NCI-H524 treated with DMSO at 0.1 percent for 48 hours (cell line): ENCODE measurements at regions not wholly inside any gene's neighbourhood (a gene's known extent, or its start where the extent isn't known, plus 50 kb on each side); places are given as distances from the start of the nearest gene placed in this dataset.

Experiments used
- DNase-seq: peaks from one replicate; lab custom pipeline; 2025; lab: John Stamatoyannopoulos, UW

- DNase-seq = no peak
Observed at GRCh38 chr1:172952516-172952915, 98.2 kb downstream of the TNFSF18 start.

DNA sequence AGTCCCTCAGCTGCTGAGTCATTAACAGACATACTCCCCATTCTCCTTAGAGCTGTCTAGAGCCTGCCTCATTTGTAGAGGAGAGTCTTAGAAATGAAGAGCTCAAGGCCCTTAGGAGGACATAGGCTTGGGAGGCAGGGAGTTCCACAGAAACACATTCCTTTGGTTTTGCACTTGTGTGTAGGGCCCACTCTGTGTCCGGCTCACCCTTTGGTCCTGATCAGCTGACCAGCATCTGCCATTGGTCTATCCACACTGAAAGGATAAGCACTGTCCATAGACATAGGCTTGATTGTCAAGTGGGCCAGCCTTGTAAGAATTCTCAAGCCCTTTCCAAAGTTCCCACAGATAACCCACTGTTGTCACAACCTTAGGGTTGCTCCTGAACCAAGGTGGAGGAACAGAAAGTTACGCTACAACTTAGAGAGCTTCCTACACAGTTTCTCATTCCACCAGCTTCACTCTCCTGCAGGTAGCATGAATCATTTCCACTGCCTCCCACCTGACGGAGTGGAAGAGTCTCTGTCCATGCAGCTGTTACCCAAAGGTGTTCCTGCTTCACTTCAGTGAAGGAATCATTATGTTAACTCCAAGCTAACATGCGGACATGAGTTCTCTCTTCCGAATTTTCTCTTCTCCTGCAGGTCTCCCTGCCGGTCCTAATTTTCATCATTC, 96.1 kb downstream of the TNFSF18 start:
- DNase-seq = no peak

- DNase-seq = no peak
Observed at GRCh38 chr1:172955161-172955815, 95.5 kb downstream of the TNFSF18 start.

DNA sequence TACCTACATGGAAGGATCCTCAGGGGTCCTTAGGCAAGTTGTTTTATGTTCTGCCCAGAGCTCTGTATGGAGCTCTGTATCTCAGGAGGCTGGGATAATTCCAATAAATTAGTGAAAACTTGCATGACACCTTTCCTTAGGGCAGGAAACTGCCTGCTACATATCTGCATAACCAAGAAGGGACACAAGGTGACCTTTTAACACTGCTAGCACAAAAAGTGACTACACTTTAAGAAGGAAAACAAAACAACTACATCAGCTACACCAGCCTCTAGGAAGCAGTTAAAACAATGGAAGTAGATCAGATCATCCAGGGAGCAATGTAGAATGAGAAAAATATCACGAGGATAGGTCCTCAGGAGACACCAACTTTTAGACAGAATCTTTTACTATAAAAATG, 93.9 kb downstream of the TNFSF18 start:
- no peak for DNase-seq

GRCh38 chr1:172957491-172957890, 93.2 kb downstream of the TNFSF18 start:
- no peak for DNase-seq

DNA sequence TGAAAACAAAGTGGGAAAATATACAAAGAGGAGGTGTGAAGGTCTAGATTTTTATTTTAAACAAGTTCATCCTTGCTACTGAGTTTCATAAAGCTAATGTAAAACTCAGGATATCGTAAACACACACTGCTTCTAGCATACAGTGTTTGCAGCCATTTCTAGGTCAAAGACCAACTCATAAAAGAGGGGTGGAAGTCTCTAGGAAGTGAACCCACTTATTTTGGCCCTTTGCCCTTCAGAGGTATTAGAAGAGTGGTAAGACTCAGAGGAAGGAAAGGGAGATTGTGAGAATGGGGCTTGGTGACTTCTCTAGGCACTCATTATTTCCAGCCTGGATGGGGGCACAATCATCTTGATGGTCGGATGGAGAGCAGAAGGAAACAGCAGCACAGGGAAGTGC, 91.2 kb downstream of the TNFSF18 start:
- DNase-seq = no peak

GRCh38 chr1:172960019-172960418, 90.7 kb downstream of the TNFSF18 start:
- DNase-seq = no peak

DNA sequence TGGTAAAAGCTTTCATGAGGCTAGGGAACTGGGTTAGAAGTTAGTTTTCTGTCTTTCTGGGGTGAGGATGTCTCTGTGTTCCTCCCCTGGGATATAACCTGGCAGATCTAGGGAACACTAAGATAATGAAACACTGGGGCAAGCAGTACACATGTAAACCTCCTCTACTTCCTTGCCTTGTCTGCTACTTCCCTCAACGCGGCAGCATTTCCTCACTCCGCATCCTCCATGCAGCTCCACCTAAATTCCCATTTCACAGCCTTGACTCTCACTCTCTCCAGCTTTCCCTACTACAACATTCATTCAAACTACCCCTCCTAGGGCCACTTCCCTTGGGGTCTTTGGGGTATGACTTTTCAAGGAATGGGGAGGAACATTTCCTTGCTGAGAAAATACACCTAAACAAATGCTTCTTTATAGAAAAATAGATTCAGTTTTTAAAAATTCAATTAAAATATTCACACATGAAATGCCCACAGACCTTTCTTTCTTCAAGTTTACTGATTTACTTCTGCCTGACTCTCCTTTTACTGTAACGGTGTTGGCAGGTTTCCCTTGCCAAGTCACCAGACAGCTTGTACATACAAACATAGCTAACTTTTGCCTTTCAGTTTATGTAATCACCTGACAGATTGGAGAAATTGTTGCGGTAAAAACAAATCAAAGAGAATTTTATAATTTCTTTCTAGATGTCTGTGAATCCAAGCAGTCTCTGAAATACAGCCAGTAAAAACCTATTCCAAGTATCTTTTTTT, 90.1 kb downstream of the TNFSF18 start:
- no peak for DNase-seq

DNA sequence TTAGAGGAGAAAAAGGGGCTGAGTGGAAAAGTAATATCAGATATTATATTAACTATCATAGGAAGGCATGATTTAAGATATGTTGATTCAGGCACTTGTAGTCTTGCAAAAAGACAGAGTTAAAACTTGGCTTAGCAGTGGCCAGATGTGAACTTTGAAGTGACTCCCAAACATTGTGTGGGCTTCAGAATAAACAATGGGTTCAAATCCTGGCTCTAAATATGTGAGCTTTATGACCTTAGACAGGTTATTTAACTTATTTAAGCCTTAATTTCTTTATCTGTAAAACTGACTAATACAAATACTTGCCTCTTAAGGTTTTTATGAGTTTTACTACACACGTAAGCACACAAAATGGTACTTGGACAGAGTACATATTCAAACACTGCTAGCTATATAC, 85.9 kb downstream of the TNFSF18 start:
- no peak for DNase-seq

- DNase-seq = no peak
Observed at GRCh38 chr1:172966844-172967540, 83.7 kb downstream of the TNFSF18 start.

DNA sequence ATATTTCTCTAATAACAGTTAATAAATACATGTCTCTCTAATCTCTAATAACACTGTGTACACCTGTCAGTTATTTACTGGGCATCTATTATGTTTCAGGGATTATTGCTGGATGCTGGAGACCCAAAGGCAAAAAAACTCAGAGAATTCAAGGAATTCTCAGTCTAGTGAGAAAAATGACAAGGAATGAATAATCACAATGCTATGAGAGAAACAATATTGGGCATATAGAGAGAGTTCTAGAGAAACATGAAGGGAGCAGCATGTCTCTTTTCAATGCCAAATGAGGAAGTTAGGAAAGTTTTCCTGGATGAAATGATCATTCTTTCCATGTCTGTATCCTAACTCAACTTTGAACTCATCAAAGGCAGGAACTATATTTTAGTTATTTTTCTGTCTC, 82.8 kb downstream of the TNFSF18 start:
- DNase-seq = no peak

- no peak for DNase-seq
Observed at GRCh38 chr1:172969611-172970010, 81.1 kb downstream of the TNFSF18 start.

DNA sequence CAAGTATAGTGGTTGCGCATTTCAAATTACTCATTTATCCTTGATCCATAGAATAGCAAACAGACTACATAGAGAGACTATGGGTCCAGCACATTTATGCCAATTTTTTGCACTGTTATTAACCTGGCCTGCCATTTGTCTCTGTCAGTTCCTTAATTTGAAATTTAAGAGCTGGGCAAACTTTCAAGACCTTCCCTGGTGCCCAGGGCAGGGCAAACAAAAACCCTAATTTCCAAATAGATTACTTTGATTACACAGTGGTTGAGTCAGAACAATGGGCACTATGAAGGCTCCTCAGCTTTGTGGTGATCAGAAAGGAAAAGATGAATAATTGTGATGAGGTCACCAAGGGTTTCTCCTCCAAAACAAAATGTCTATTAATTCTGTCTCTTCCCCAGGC, 80.6 kb downstream of the TNFSF18 start:
- no peak for DNase-seq

GRCh38 chr1:172971241-172971640, 79.5 kb downstream of the TNFSF18 start:
- DNase-seq = no peak

- no peak for DNase-seq
Observed at GRCh38 chr1:172972258-172972657, 78.5 kb downstream of the TNFSF18 start.

DNA sequence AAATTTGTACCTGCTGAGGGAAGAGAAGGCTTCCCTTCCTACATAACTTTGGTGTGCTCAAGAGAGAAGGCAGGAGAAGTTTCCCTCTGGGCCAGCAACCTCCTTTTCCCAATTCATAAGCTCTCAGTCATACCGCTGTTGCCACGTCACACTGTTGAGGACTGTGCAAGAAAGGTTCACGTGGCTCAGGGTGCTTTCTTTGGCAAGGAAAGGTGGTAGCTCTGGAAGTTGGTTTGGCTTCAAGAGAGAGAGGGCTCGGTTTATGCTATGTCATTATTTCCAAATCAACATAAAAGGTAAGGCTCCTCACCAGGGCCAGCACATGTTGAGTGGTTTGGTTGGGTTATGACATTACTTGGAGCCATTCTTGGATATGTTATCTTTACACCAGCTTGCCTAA, 77.3 kb downstream of the TNFSF18 start:
- DNase-seq = no peak

- no peak for DNase-seq
Observed at GRCh38 chr1:172976222-172977041, 74.3 kb downstream of the TNFSF18 start.

- DNase-seq = no peak
Observed at GRCh38 chr1:172977296-172978017, 73.3 kb downstream of the TNFSF18 start.

GRCh38 chr1:172978595-172978994, 72.1 kb downstream of the TNFSF18 start:
- no peak for DNase-seq

DNA sequence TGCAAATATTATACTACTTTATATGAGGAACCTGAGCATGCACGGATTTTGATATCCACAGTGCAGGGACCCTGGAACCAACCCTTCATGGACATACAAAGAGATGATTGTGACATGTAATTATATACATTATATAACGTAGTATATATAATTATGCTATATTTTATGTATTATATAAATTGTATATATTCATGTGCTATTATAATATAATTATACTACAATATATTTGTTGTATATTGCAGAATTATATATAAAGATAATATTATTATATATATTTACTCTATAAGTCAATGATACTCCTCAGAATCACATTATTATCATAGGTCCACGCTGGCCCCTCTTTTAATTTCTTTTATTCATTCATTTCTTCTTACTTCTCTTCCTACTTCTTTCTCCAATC, 70.9 kb downstream of the TNFSF18 start:
- DNase-seq = no peak

DNA sequence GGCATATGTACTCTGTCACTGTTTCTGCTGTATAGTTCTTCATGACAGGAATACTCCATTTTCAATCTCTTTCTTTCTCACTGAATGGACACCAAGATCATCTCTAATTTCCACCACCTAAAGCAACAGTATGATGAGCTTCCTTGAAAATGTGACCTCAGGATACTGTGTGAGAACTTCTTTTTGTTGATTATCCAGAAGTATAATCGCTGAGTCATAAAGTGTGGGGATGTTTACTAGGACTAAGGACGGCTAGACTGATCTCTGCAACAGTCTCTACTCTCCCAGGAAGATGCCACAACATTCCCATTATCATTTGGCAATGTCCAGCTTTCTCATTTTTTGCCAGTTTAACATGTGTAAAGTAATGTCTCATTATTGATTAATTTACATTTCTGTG, 70.3 kb downstream of the TNFSF18 start:
- no peak for DNase-seq
